T-helper 1 cell treated with Interleukin-12 subunit alpha and Interleukin-12 subunit beta and Interleukin-4 antibody, amounts not matched to agents 30 ng/mL and 1 ng/mL, for 36 hours (primary cell): ENCODE measurements at regions not wholly inside any gene's neighbourhood (a gene's known extent, or its start where the extent isn't known, plus 50 kb on each side); places are given as distances from the start of the nearest gene placed in this dataset.

Source experiments
- intact Hi-C: fragments of 100-400 bp; cut with micrococcal nuclease; formaldehyde crosslinking; loops from one replicate; pipeline ENCODE4 v1.15.1; 2024

DNA sequence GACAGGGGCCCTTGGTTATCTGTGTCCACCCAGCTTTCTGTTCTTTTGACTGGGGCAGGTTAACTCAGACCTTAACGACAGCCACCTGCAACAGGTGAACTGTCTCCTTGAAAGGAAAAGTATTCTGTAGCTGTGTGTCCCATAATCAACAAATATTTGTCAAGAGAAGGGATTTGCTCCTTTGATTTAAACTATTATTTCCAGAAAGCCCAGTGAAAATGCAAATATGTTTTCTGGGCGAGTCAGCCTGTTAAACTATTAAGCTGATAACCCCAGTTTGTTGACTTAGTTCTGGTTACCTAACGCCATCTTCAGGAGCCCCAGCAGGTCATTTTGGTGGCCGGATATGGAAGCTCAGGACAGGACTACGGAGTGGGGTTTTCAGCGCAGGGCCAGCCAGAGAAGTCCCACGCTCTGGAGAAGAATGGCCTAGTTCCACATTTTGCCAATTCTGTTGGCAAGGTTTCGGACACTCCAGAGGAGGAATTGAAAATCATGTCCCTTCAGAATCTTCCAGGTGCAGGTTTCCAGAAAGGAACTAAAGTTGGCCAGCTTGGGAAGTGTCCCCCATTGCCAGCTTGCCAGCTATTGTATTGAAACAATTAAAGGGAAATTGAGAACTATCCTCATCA, 54.5 kb downstream of the ADRA2A start:
- intact Hi-C loops, result no loop called here

DNA sequence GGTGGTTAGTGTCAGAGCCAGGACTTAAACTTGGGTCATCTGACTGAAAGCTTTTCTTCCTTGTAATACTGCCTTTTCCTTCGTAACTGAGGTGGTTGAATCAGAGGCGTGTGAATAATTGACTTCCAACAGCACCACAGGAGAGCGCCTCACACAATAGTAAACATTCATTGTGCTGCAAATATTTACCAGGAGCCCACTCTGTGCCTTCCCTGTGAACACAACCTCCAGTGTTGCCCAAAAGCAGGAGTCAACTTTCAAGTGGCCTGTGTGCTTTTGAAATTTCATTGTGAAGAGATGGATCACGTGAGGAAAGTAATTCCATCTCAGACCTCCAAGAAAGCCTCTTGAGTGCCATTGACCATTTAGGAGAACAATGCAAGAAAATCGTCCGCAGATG, 60.2 kb downstream of the ADRA2A start:
- intact Hi-C loops, result no loop called here

DNA sequence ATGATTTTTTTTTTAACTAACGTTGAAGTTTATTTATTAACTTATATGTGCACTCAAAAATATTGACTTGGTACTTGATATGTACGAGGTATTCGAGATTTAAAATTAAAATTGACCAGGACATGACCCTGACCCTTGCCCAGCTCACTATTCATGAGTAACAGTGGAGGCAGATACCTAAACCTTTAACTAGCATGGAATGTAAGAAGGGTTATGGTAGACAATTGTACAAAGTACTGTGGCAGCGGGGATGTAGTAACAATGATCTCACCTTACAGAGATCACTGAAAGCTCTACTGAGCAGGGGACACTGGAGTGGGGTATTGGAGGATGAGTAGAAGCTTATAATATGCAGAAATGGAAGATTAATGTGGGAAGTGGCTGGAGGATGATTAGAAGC, 60.8 kb downstream of the ADRA2A start:
- intact Hi-C loops, result no loop called here

DNA sequence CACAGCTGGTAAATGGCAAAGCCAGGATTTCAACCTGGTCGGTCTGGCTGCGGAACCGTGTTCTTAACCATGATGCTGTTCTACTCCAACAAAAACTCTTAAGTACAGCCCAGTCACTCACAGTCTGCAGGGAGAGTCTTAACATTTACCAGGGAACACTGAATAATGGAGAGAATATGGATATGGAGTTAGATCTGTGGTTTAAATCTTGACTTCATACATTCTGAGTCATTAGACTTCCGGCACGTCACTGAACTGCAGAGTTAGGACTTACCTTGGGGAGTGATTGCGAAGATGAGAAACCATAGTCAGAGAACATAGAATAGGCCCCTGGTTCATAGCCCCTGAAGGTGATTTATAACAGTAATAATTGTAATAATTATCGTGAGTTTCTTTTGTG, 61.7 kb downstream of the ADRA2A start:
- intact Hi-C loops, result no loop called here

DNA sequence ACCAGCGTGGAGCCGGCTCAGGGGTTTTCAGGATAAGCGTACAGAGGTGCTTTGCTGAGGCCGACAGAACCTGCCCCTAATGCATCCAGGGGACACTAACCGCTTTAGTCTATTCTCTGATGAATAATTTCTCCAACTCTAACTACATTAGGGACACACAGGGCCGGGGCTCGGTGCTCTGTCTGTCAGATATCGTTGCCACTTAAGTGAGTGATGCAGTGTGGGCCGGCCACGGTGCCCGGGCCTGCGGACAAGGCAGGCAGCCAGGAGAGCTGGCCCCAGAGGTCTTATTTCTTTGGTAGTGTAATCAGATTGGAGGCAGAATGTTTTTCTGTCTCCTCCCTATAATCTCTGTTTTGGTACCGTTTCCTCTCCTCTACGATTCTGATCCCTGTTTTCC, 62.7 kb downstream of the ADRA2A start:
- intact Hi-C loops, result no loop called here

DNA sequence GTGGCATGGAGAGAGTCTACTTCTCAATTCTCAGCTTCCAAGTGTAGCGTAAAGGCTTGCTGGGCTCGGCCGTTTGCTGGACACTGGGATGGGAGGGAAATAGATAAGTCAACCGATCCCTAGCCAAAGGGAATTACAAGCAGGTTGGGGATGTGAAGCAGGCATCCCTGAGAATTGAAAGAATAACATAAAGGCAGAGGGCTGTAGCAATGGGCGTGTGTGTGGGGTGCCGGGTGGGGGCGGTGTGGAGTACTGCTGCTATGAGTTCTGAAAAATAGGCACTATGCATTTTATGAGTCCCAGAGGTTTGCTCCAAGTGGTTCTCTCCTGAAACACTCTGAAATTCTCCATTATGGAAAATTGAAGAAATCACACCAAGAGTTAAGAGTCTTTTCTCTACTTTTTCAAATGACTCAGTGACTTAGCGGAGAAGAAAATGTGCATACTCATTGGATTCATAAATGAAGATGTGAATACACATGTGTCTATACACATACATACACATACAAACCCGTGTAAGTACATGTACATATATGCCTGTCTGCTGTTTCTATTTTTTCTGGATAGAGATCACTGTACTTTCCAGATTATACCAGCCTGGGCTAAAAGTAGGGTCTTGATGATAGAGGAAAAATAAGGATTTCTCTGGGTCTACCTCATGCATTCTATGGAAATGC, 65.4 kb downstream of the ADRA2A start:
- intact Hi-C loops, result no loop called here

DNA sequence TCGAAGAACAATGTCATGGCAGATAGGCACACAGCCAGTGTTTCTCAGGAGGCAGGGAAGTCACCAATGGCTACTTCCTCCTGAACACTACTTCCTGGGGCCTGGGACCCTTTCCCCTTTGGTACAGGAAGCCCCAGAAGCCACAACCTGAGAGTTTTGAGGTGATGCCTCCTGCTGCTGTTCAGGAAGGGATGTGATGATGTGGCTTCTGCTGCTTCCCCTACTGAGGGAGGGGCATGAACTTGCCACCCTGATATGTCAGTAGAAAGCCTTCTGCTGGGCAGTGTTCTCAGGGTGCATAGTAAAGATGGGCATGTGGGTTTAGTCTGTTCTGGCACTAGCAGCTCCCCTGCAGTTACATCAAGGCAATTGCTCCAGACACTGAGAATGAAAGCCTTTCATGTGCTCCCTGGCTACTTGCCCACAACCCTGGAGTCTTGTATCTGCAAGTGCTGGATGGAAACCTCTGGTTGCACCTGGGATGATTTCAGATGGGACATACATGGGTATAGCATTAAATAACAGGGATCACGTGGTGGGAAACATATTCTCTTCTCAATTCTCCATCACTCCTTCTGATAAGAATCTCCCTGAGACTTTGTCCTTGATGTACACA, 69.3 kb downstream of the ADRA2A start:
- intact Hi-C loops, result no loop called here

DNA sequence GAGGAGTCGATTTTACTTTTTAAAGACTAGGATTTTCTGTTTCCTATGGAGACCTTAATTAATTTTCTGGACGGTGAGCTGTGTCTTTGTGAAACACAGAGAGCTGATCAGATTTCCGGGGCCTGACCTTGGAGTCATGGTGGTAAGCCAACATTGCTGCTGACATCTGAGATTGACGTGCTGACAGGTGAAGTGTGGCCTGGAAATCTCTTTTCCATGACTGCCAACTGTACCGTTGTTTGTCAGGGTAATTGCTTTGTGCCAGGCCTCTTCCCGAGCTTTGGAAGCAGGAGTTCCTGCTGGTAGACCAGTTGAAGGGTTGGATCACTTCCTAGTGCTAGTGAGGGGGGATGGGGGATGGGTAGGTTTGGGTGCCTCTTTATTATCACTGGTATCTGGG, 71.2 kb downstream of the ADRA2A start:
- intact Hi-C loops, result no loop called here

DNA sequence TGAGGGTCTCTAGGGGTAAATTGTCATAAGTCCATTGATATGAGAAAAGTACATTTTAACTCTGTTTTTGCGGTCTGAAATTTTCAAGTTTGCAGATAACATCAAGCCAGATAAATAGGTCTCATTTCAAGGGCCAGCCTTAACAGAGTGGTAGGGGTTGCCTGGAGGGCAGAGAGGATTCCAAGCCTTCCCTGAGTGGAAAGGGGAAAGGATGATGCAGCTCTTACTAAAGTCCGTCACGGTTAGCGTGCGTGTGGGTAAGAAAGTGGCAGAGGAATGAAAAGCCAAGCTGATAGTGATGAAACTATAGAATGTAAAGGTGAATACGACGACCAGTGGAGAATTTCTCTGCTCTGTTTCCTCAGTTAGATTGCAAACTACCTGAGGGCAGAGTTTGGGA, 71.6 kb downstream of the ADRA2A start:
- intact Hi-C loops, result no loop called here

DNA sequence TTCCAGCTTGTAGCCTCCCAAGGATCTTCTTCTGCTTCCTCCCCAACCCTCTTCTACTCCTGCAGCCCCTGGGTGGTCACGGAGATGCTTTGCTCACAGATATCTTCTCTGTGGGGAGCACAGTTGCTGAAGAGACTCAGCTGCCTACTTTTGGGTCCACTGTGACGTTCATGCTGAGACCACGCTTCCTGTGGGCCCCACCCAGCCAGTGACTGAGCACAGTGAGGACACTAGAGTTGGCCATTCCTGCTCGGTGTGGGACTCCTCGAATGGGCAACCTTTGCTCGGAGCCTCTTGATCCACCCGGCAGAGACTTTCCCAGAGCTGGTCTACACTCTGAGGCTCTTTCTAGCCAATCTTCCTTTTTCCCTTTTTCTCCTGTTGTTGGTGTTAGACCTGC, 73.9 kb downstream of the ADRA2A start:
- intact Hi-C loops, result no loop called here

DNA sequence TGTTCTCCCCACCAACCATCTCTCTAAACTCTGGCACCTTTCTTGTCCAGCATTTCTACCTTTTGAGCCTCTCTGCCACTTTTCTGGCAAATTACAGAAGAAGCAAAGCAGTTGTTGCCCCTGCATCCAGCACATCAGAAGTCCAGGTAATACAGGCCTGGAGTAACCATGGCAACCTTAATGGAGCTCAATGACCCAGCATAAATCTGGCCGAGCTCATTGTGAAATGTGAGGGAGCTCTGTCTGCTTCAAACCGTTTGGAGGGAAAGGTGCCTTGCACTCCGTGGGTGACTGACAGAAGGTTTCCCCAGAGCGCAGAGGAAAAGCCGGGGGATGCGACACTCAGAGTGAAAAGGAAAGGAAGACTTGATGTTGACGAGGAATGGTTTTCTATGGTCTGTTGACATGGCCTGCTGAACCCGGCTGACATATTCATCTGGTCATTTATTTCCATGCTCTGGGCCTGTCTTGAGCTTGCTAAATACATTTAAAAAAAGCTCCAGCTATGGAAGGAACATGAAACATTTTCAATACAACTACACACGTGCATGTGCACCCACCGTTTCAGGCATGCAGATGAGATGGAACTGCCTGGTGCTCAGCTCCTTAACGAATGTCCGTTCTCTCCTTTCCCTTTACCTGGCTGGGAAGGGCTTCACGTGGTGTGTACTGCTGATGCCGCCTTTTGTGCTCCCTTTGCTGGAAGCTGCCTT, 74.9 kb downstream of the ADRA2A start:
- intact Hi-C loops, result no loop called here

DNA sequence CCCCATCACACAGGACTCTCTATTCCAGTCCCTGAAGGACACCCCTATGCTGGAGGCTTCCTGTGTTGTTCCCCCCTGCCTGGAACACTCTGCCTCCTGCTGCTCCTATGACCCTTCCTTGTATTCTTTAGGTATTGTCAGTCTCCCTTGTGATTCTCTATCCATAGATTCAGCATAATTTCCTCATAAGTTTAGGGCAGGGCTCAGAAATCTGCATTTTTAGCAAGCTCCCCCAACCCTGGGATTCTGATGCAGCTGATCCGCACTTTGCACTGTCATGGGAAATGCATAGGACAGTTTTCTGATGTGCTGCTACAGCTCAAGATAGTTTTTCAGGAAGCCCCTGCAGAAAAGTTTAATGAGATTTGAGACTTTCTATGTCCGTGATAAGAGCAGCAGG, 79.9 kb downstream of the ADRA2A start:
- intact Hi-C loops, result no loop called here

DNA sequence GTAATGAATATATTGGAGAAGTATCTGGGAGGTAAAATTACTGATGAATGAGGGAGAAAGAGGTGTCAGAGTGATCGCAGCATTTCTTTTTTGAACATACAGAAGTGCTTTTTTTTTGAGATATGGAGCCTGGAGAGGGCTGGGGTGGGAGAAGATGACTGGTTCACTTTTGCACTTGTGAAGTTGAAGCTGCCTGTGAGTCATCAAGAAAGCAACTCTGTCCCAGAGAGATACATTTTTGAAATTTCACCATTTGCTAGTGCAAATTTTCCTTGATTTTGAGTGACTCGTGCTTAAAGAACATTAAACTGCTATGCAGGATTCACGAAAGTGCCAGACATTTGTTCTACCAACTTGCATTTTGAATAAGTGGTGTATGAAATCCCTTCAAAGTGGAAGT, 81.8 kb downstream of the ADRA2A start:
- intact Hi-C loops, result no loop called here

DNA sequence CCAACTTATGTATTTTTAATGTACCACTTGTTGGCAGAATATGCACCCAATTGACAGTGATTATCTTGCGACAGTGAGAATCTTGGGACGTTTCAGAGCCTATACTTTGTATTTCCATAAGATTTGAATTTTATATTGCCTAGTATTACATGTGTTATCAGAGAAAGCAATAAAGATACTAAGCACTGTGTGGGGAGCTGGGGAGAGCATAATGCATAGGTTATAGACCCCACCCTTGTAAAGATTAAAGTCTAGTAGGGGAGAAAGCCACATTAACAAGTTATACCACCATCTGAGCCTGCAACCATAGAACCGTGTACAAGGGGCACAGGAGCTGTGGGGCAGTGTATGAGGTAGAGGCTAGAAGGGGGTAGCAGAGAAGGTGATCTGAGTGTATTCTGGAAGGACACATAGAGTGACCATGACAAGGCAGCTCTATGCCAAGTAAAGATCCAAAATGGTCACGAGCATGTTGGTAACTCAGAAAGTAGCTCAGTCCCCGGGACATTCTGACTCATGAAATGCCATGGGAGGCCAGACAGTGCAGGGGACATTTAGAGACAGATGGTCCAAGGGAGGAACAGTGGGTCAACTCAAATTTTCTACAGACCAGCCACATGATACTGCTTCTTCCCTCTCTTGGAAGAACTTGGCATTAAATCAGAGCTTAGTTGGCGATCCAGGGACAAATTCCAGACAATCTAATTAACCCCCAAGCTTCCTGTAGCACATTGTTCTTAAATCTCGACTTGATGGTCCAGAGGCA, 84.5 kb downstream of the ADRA2A start:
- intact Hi-C loops, result no loop called here

DNA sequence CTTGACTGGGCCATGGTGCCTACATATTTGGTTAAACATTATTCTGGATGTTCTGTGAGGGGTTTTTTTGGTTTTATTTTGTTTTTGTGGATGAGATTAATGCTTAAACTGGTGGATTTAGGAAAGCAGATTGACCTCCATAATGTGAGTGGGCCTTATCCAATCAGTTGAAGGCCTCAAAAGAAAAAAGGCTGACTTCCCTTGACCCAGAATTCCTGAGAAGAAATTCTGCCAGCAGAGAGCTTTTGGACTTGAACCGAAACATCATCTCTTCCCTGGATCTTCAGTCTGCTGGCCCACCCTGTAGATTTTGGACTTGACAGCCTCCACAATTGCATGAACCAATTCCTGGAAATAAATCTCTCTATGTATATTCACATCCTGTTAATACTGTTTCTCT, 94.4 kb downstream of the ADRA2A start:
- intact Hi-C loops, result no loop called here

DNA sequence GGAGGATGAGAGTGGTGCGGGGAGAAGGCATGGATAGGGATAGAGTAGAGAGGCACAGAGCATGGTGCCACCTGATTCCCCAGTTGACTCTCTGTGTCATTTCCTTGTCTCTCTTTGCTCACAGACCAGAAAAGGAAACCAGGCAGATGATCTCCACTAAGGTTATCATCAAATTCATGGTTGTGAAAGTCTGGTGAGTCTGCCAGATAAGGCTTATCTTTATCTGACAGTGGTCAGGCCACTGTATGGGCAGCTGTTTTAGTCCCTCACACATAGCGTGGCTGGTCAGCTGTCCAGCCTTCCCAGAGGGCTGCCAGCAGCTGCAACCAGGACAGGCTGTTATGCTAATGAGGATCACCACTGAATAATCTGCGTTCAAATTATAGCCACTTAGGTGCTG, 99.0 kb downstream of the ADRA2A start:
- intact Hi-C loops, result no loop called here

DNA sequence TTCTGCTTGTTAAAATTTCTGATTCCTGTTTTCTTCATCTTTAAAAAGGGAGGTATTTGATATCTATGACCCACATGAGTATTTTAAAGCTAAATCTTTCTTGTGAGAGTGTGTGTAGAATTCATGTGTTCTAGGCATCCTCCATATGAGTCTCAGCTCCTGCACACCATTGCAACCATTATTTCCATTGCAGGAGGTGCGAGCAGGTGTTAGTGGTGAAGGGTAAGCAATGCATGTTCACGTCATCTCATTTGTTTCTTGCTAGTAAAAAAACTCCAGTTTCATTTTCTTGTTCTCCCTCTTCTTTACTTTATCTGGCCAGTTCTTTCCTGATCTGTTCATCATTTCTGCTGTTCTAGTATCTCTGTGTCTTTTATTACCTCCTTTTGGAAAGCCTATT, 100.5 kb downstream of the ADRA2A start:
- intact Hi-C loops, result no loop called here

DNA sequence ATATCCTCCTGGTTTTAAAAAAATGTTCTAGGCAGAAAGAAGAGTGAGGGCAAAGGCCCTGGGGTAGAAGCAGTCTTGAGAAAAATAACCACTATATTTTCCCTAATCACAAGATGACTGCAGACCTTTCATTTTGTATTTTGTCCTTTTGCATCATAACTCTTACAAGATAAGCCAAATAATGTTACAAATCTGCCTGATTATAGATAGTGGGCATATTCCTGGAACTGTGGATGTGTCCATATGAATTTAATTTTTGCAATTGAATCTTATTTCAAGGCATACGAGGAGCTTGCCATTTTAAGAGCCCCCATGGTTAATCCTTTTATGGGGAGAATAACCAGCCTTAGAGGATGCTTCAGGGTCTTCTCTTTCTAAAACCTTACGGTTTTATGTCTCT, 102.7 kb downstream of the ADRA2A start:
- intact Hi-C loops, result no loop called here

DNA sequence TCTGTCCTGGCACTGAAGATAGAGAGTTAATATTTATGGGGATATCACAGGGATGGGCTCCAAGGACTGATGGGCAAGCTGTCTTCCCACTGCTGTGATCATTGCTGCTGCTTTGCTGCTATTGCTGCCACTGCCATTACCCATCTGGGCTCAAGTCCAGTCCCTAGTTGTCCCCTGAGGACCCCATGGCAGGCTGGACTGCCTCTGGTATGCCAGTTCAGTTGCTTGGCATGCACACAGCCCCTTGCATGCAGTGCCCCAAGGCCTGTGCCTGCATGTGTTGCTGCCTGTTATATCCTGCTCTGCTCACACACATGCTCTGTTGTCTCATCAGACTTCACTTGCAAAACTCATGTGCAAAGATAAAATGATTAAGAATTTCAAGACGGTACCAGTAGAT, 109.5 kb downstream of the ADRA2A start:
- intact Hi-C loops, result no loop called here

DNA sequence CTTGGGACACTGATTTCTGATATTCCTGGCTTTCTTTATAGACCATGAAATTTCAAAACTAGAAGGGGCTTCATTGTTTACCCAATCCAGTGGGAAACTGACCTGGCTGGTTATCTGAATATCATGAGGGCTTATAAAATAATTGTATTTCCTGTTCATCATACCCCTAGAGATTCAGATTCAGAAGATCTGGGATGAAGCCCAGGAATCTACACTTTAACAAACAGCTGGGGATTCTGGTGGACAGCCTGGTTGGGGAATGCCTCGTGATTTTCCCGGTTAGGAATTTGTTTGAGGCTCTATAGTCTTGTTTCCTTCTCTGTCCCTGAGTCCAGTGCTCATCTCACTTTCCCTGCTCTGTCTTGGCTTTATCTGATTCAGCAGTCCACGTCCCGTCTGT, 110.3 kb downstream of the ADRA2A start:
- intact Hi-C loops, result no loop called here

DNA sequence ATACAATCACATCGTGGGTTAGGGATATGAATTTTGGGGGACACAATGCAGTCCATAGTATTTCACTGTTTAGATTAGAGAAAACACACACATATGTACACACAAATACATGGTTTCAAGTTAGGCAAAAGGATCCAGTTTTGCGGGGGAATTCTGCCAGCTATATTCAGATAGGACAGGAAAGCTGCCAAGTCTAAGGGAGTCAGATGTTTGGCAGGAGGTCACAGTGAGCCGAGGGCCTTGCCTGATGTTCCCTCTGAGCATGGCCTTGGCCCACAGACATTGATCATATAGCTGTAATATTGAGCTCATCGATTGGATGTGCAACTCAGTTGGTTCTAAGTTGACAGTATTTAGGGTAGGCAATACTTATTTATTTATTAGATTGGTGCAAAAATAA, 122.8 kb downstream of the ADRA2A start:
- intact Hi-C loops, result no loop called here
